Tibial nerve (tissue), 4 donors: ENCODE measurements at regions not wholly inside any gene's neighbourhood (a gene's known extent, or its start where the extent isn't known, plus 50 kb on each side); places are given as distances from the start of the nearest gene placed in this dataset.

Experiments used
- DNase-seq, 2 donors: peaks; one replicate each; pipeline ENCODE4 v3.0.0-alpha.2; 2019; ENCODE audit warnings: low spot score in 2 of 2
- H3K27ac ChIP-seq, 4 donors: fragments of 200-600 bp; sonication (generic) in 3 of 4; one replicate each; pipeline ENCODE4 v1.5.1; 2017 to 2019; ENCODE audit warnings: mild to moderate bottlenecking in 1 of 4
- H3K27me3 ChIP-seq, 2 donors: fragments of 200-600 bp; sonication (generic) in 1 of 2; one replicate each; pipeline versions ENCODE4 v1.5.1 to v1.6.0; 2017 to 2019
- H3K36me3 ChIP-seq, 3 donors: fragments of 200-600 bp; sonication (generic); one replicate each; pipeline ENCODE4 v1.5.1; 2018 to 2019
- H3K4me1 ChIP-seq, 4 donors: fragments of 200-600 bp; sonication (generic) in 3 of 4; one replicate each; pipeline ENCODE4 v1.5.1; 2017 to 2019
- H3K4me3 ChIP-seq, 4 donors: fragments of 200-600 bp; sonication (generic) in 3 of 4; one replicate each; pipeline ENCODE4 v1.5.1; 2017 to 2019; ENCODE audit warnings: mild to moderate bottlenecking in 1 of 4, moderate library complexity in 1 of 4
- H3K9me3 ChIP-seq, 4 donors: fragments of 200-600 bp; sonication (generic) in 3 of 4; one replicate each; pipeline ENCODE4 v1.5.1; 2017 to 2019
- CTCF ChIP-seq, 5 experiments: fragments of 200-600 bp in 3 of 5; fragments of 450-650 bp in 2 of 5; sonication (generic) in 3 of 5; IDR thresholded peaks; one replicate each; pipeline ENCODE4 v1.5.1; 2016 to 2019; ENCODE audit warnings: antibody characterized with exemption in 5 of 5, mild to moderate bottlenecking in 3 of 5, moderate library complexity in 2 of 5
- EP300 ChIP-seq, 2 donors: sonication (generic); formaldehyde crosslinking; IDR thresholded peaks; one replicate each; pipeline ENCODE4 v1.6.1; 2017; ENCODE audit warnings: antibody characterized with exemption in 2 of 2, mild to moderate bottlenecking in 1 of 2
- POLR2A ChIP-seq, 2 donors: fragments of 450-650 bp; IDR thresholded peaks; one replicate each; pipeline ENCODE4 v1.6.1; 2017; ENCODE audit warnings: antibody characterized with exemption in 2 of 2, mild to moderate bottlenecking in 2 of 2, moderate library complexity in 2 of 2
- WGBS, 2 donors: methylation state at CpG; one replicate each; pipeline ENCODE4 v1.1.5; 2018; 5-methylcytosine and 5-hydroxymethylcytosine counted together

GRCh38 chr4:166622425-166622977 is 611.8 kb downstream of the SPOCK3 start:
- 84 to 85% methylated on average over 6 of the region's 6 CpGs for WGBS, 2 donors
- TF ChIP-seq POLR2A (IDR thresholded peaks at IDR 0.05) (no peak), EP300 (IDR thresholded peaks at IDR 0.05) (no peak), CTCF (IDR thresholded peaks at IDR 0.05) (no peak)
- no peaks in the 10 kb centered on the region for H3K9me3 ChIP-seq

DNA sequence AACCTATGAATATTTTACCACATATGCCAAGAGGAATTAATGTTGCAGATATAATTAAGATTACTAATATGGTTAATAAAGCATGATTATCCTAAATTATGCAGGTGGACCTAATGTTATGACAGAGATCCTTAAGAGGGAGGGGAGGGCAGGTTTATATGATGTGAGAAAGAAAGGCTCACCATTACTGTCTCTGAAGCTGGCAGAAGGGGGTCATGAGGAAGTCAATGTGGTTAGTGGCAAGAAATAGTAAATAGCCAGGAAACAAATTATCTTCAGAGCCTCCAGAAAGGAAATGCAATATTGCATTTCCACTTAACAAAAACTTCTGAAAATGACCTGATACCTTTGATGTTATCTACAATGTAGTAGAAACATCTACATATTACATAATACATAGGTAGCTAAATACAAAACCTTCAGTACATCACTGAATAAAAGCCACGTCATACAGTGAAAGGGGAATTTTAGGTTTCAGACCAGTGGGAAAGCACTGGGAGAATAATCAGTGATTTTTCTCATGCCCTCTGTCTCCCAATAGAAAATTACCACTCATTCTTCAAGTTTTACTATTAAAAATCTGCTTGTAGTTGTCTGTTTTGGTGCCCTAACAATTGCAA is 609.2 kb downstream of the SPOCK3 start:
- H3K4me3 ChIP-seq, result no peak overlapping the region
- no peaks in the 10 kb centered on the region for H3K9me3 ChIP-seq
- H3K27me3 ChIP-seq, result no peaks in the 10 kb centered on the region
- TF ChIP-seq POLR2A (IDR thresholded peaks at IDR 0.05), result no peak
- no peak for TF ChIP-seq CTCF (IDR thresholded peaks at IDR 0.05)
- no peak for TF ChIP-seq EP300 (IDR thresholded peaks at IDR 0.05)
- whole genome bisulfite sequencing, 2 donors, result 57 to 58% methylated on average over 1 of the region's 1 CpG
- no peaks in the 10 kb centered on the region for H3K36me3 ChIP-seq
- H3K27ac ChIP-seq, result no peak overlapping the region
- DNase-seq, result no peak
- H3K4me1 ChIP-seq, result no peaks in the 10 kb centered on the region

More at GRCh38 chr4:166622425-166622977, 611.8 kb downstream of the SPOCK3 start:
- Histone ChIP-seq H3K4me3 (no peak overlapping the region), H3K36me3 (no peaks in the 10 kb centered on the region), H3K27ac (no peak overlapping the region), H3K4me1 (no peaks in the 10 kb centered on the region), H3K27me3 (no peaks in the 10 kb centered on the region)
- no peak for DNase-seq

DNA sequence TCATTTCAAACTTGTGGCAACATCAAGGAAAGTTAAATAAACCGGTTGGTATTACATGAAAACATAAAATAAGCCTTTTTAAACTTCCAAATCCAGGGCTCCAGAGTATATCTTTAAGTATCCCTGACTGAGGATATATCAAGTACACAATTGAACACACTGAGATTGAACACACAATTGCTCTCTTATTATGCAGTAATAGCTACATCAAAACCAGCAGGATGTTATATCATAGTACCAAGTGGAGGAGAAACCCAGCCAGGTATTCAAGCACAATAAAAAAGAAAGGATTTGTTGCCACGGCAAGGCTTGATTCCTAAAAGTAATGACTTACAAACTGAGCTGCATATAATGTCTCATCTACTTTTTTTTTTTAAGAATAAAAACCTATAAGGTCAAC is 605.8 kb downstream of the SPOCK3 start:
- Histone ChIP-seq H3K4me3 (no peak overlapping the region), H3K9me3 (no peaks in the 10 kb centered on the region), H3K27ac (no peak overlapping the region), H3K27me3 (no peaks in the 10 kb centered on the region), H3K4me1 (no peaks in the 10 kb centered on the region), H3K36me3 (no peaks in the 10 kb centered on the region)
- TF ChIP-seq CTCF (IDR thresholded peaks at IDR 0.05) (no peak), POLR2A (IDR thresholded peaks at IDR 0.05) (no peak), EP300 (IDR thresholded peaks at IDR 0.05) (no peak)
- DNase-seq, result no peak
- WGBS, 2 donors, result 43 to 76% methylated on average over 2 of the region's 2 CpGs

- no peaks in the 10 kb centered on the region for H3K27me3 ChIP-seq
- DNase-seq, result no peak
- H3K36me3 ChIP-seq, result no peaks in the 10 kb centered on the region
- H3K4me3 ChIP-seq, result no peak overlapping the region
- no peak overlapping the region for H3K27ac ChIP-seq
- H3K4me1 ChIP-seq, result no peaks in the 10 kb centered on the region
- TF ChIP-seq POLR2A (IDR thresholded peaks at IDR 0.05) (no peak), CTCF (IDR thresholded peaks at IDR 0.05) (no peak), EP300 (IDR thresholded peaks at IDR 0.05) (no peak)
- 88 to 89% methylated on average over 2 of the region's 2 CpGs for WGBS, 2 donors
- H3K9me3 ChIP-seq, result peaks cover 0 to 14% (median 5%) of the 10 kb centered on the region in 4 donors
Observed at GRCh38 chr4:166635367-166635766, 598.9 kb downstream of the SPOCK3 start.

DNA sequence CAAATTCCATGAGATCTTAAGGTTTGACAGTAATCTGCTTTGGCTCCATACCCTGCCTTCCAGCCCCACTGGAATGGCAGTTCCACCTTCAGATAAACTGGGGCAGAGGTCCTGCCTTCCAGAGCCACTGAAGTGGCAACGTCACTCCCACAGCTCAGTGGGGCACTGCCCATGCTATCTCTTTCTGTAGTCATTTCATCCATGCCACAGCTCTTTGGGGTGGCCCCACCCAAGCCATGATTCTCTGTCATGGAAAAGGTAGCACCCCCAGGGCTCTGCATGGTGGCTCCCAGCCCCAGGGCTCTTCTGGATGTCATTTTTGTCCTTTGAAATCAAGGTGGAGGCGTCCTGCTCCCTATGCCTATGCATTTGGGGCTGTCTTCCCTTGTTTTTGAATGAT is 596.5 kb downstream of the SPOCK3 start:
- TF ChIP-seq EP300 (IDR thresholded peaks at IDR 0.05) (no peak), POLR2A (IDR thresholded peaks at IDR 0.05) (no peak), CTCF (IDR thresholded peaks at IDR 0.05) (no peak)
- Histone ChIP-seq H3K4me1 (no peaks in the 10 kb centered on the region), H3K27me3 (no peaks in the 10 kb centered on the region), H3K36me3 (no peaks in the 10 kb centered on the region), H3K27ac (no peak overlapping the region), H3K9me3 (peaks cover 0 to 14% (median 5%) of the 10 kb centered on the region in 4 donors), H3K4me3 (no peak overlapping the region)
- no peak for DNase-seq
- 75 to 76% methylated on average over 2 of the region's 2 CpGs for WGBS, 2 donors
